Suprapubic skin (tissue), 4 donors: ENCODE measurements at regions not wholly inside any gene's neighbourhood (a gene's known extent, or its start where the extent isn't known, plus 50 kb on each side); places are given as distances from the start of the nearest gene placed in this dataset.

Experiments
- CTCF ChIP-seq, 2 donors: fragments of 200-600 bp in 1 of 2; fragments of 450-650 bp in 1 of 2; sonication (generic) in 1 of 2; IDR thresholded peaks; one replicate each; pipeline ENCODE4 v1.5.1; 2016 to 2019; ENCODE audit warnings: antibody characterized with exemption in 2 of 2, mild to moderate bottlenecking in 1 of 2, moderate library complexity in 1 of 2
- POLR2A ChIP-seq, 2 donors: fragments of 450-650 bp; IDR thresholded peaks; one replicate each; pipeline ENCODE4 v1.6.1; 2017; ENCODE audit warnings: antibody characterized with exemption in 2 of 2, mild to moderate bottlenecking in 2 of 2, moderate library complexity in 2 of 2
- POLR2AphosphoS5 ChIP-seq, 3 donors: sonication (generic); formaldehyde crosslinking; IDR thresholded peaks; one replicate each; pipeline ENCODE4 v1.6.1; 2017; ENCODE audit warnings: antibody characterized with exemption in 3 of 3

- TF ChIP-seq CTCF (IDR thresholded peaks at IDR 0.05) (no peak), POLR2A (IDR thresholded peaks at IDR 0.05) (no peak), POLR2AphosphoS5 (IDR thresholded peaks at IDR 0.05) (no peak)
These were observed 975.1 kb downstream of the AACS start for GRCh38 chr12:126040307-126040706.
